ENCODE measurements at regions not wholly inside any gene's neighbourhood (a gene's known extent, or its start where the extent isn't known, plus 50 kb on each side); places are given as distances from the start of the nearest gene placed in this dataset.
"Not testable (repeated sequence)": the region's sequence is repeated elsewhere in the genome, so short reads cannot be mapped to it uniquely, and the experiment has no call there.

DNA sequence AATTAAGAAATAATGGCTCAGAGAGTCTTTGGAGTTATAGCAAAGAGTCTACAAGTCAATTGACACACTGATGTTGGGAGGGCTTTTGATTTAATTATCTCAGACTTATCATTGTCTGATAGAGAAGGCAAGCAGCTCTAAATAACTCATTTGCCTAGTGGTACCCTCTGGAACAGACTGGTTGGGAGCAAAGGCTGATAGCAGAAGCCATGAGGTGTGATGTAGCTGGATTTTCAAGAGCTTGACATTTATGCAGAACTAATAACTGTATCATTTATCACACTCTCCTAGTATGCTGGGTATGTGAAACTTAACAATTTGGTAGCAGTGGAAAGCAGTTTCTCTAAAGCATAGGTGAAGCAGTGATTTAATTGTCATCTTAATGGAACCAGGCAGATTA lies 380.6 kb downstream of the TENT5A start:
- TF ChIP-seq EZH2phosphoT487 (IDR thresholded peaks at IDR 0.05; ENCODE audit: low read depth) (no peak), CTCF (IDR thresholded peaks at IDR 0.05; ENCODE audit: low read depth, low read length) (no peak)

DNA sequence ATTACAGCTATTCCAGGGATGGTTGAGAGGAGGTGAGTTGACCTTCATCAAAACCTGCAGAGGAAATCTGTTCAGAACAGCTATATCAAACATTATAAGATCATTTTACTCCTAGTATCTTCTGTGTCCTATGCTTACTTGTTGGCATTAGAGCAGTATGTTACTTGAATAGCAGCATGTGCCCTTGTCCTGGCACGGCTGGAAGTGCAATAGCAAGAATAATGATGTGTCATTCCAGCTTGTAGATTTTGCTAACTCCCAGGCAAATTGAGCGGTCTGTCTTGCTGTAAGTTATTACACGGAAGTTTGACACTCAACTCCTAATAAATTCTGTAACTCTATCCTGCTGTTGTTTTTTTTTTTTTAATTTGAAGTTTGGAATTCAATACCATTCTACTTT lies 385.5 kb downstream of the TENT5A start:
- Histone ChIP-seq H3K9me3 (ENCODE audit: insufficient read depth, low read length) (no peaks in the 10 kb centered on the region), H3K79me2 (ENCODE audit: low read length) (no peaks in the 10 kb centered on the region), H4K20me1 (ENCODE audit: insufficient read depth, low read length) (no peaks in the 10 kb centered on the region), H3K4me1 (ENCODE audit: low read length) (no peaks in the 10 kb centered on the region), H2AFZ (ENCODE audit: low read depth, low read length) (no peak overlapping the region), H3K36me3 (replicated peaks; ENCODE audit: low read depth, low read length) (no peaks in the 10 kb centered on the region), H3K4me3 (ENCODE audit: low read length) (no peak overlapping the region), H3K4me2 (ENCODE audit: low read length) (no peak overlapping the region), H3K27me3 (ENCODE audit: low read depth, low read length) (no peaks in the 10 kb centered on the region), H3K27ac (ENCODE audit: low read length) (no peak overlapping the region), H3K9ac (ENCODE audit: low read length) (no peak overlapping the region)
- no peak for TF ChIP-seq EZH2phosphoT487 (IDR thresholded peaks at IDR 0.05; ENCODE audit: low read depth)
- no peak for TF ChIP-seq CTCF (IDR thresholded peaks at IDR 0.05; ENCODE audit: low read depth, low read length)

More for the DNA sequence above, 380.6 kb downstream of the TENT5A start:
- H3K36me3 ChIP-seq (replicated peaks; ENCODE audit: low read depth, low read length), result no peaks in the 10 kb centered on the region
- H3K4me2 ChIP-seq (ENCODE audit: low read length), result no peak overlapping the region
- H3K9ac ChIP-seq (ENCODE audit: low read length), result no peak overlapping the region
- H3K27ac ChIP-seq (ENCODE audit: low read length), result no peak overlapping the region
- peaks cover 7% of the 10 kb centered on the region for H3K4me1 ChIP-seq (ENCODE audit: low read length)
- no peak overlapping the region for H3K4me3 ChIP-seq (ENCODE audit: low read length)
- no peaks in the 10 kb centered on the region for H3K79me2 ChIP-seq (ENCODE audit: low read length)
- no peaks in the 10 kb centered on the region for H3K9me3 ChIP-seq (ENCODE audit: insufficient read depth, low read length)
- no peaks in the 10 kb centered on the region for H4K20me1 ChIP-seq (ENCODE audit: insufficient read depth, low read length)
- H2AFZ ChIP-seq (ENCODE audit: low read depth, low read length), result no peak overlapping the region
- no peaks in the 10 kb centered on the region for H3K27me3 ChIP-seq (ENCODE audit: low read depth, low read length)

DNA sequence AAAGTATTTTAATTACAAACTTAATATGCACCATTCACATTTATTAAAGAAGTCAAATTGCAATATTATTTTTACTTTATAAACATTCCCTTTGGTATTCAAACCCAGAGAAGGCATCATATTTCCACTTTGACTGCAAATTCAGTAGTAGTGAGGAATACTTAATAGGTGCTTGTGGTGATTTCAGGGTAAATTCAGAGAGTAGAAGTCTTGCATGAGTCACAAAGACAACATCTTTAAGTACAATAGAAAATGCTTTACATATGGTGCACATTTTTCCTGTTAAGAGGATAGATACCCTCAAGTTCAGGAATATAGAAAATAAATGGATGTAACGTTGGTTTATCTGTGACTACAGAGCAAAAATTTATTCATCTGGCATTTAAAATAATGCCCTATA lies 390.2 kb downstream of the TENT5A start:
- H3K9ac ChIP-seq (ENCODE audit: low read length), result no peak overlapping the region
- no peak for TF ChIP-seq EZH2phosphoT487 (IDR thresholded peaks at IDR 0.05; ENCODE audit: low read depth)
- no peak for TF ChIP-seq CTCF (IDR thresholded peaks at IDR 0.05; ENCODE audit: low read depth, low read length)
- no peak overlapping the region for H3K4me3 ChIP-seq (ENCODE audit: low read length)
- H3K36me3 ChIP-seq (replicated peaks; ENCODE audit: low read depth, low read length), result no peaks in the 10 kb centered on the region
- no peaks in the 10 kb centered on the region for H3K9me3 ChIP-seq (ENCODE audit: insufficient read depth, low read length)
- H3K27me3 ChIP-seq (ENCODE audit: low read depth, low read length), result no peaks in the 10 kb centered on the region
- H2AFZ ChIP-seq (ENCODE audit: low read depth, low read length), result no peak overlapping the region
- H3K4me2 ChIP-seq (ENCODE audit: low read length), result no peak overlapping the region
- no peaks in the 10 kb centered on the region for H3K79me2 ChIP-seq (ENCODE audit: low read length)
- H4K20me1 ChIP-seq (ENCODE audit: insufficient read depth, low read length), result no peaks in the 10 kb centered on the region
- no peak overlapping the region for H3K27ac ChIP-seq (ENCODE audit: low read length)
- H3K4me1 ChIP-seq (ENCODE audit: low read length), result no peaks in the 10 kb centered on the region

DNA sequence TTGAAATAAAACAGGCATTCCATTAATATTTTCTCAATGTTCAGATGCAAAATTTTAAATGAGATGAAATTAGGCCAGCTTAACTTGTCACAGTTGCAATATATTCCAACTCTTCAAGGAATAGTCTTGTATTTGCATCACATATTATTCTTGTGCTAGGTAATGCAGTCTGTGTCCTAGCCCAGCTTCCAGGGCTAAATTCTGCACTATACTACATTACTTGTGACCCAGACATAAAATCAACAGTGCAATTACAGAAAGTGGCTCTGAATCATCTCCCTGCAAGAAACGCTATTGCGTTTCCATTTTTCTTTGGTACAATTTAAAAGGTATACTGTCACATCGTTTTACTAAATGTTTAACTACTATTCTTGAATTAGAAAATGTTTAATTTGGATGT lies 399.2 kb downstream of the TENT5A start:
- H3K4me1 ChIP-seq (ENCODE audit: low read length), result no peaks in the 10 kb centered on the region
- H3K79me2 ChIP-seq (ENCODE audit: low read length), result no peaks in the 10 kb centered on the region
- no peak overlapping the region for H3K4me3 ChIP-seq (ENCODE audit: low read length)
- no peak overlapping the region for H3K9ac ChIP-seq (ENCODE audit: low read length)
- H3K4me2 ChIP-seq (ENCODE audit: low read length), result no peak overlapping the region
- H3K9me3 ChIP-seq (ENCODE audit: insufficient read depth, low read length), result no peaks in the 10 kb centered on the region; the same call in 1 of the 2 replicates
- H4K20me1 ChIP-seq (ENCODE audit: insufficient read depth, low read length), result no peaks in the 10 kb centered on the region
- TF ChIP-seq EZH2phosphoT487 (IDR thresholded peaks at IDR 0.05; ENCODE audit: low read depth) (no peak), CTCF (IDR thresholded peaks at IDR 0.05; ENCODE audit: low read depth, low read length) (no peak)
- H2AFZ ChIP-seq (ENCODE audit: low read depth, low read length), result no peak overlapping the region
- no peaks in the 10 kb centered on the region for H3K27me3 ChIP-seq (ENCODE audit: low read depth, low read length)
- H3K36me3 ChIP-seq (replicated peaks; ENCODE audit: low read depth, low read length), result no peaks in the 10 kb centered on the region
- H3K27ac ChIP-seq (ENCODE audit: low read length), result no peak overlapping the region

- H3K36me3 ChIP-seq (replicated peaks; ENCODE audit: low read depth, low read length); H3K4me3 ChIP-seq (ENCODE audit: low read length); H3K9me3 ChIP-seq (ENCODE audit: insufficient read depth, low read length); H3K4me2 ChIP-seq (ENCODE audit: low read length); H3K27ac ChIP-seq (ENCODE audit: low read length); H3K9ac ChIP-seq (ENCODE audit: low read length); H4K20me1 ChIP-seq (ENCODE audit: insufficient read depth, low read length); H3K4me1 ChIP-seq (ENCODE audit: low read length); H2AFZ ChIP-seq (ENCODE audit: low read depth, low read length); H3K79me2 ChIP-seq (ENCODE audit: low read length); H3K27me3 ChIP-seq (ENCODE audit: low read depth, low read length): not testable (repeated sequence)
These were observed 408.5 kb downstream of the TENT5A start for GRCh38 chr6:81344026-81344425.
